Epidermal melanocyte (primary cell): ENCODE measurements at regions not wholly inside any gene's neighbourhood (a gene's known extent, or its start where the extent isn't known, plus 50 kb on each side); places are given as distances from the start of the nearest gene placed in this dataset.

Experiments
- DNase-seq: peaks from one replicate; pipeline ENCODE4 v3.0.0; 2011; ENCODE audit warnings: low spot score; ENCODE audit not compliant: insufficient read length

- no peak for DNase-seq
Measured at GRCh38 chr1:29743931-29744330, 507.6 kb downstream of the PTPRU start.

GRCh38 chr1:29743264-29743663 lies 506.9 kb downstream of the PTPRU start:
- no peak for DNase-seq

DNA sequence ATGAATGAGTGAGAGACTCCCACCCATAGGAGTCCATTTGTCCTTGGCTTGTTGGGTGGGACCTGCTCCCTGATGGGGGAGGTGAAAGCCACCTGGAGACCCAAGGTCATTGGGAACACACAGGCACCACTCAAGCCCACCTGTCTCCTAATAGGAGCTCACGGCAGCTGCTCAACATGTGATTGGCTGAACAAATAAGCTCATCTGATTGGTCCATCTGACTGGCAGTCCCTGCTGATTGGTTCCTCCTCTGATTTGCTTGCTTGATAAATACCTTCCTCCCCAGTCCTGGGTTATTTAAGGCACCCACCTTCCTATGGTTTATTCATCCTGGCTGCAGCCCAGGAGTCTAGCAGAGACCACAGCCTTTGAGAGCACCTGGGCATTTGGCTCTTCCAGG lies 502.9 kb downstream of the PTPRU start:
- no peak for DNase-seq

- no peak for DNase-seq
Measured at GRCh38 chr1:29736582-29737188, 500.4 kb downstream of the PTPRU start.

DNA sequence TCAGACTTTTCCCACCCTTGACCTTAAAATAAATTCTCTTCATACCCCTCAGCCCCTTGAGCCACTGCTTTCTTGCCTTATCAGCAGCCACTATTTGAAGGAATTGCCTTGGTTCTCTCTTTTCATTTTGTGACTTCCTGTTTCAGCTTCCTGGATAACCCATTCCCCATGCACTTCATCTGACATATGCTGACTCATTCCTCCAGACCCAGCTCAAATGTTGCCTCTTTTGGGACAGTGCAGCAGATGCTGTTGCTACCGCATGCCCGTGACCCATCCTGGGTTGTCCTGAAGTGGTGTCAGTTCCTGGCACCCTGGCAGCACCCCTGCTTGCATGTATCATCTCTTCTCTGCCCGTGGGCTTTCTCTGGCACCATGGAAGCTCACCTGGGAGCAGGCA lies 496.1 kb downstream of the PTPRU start:
- no peak for DNase-seq

DNA sequence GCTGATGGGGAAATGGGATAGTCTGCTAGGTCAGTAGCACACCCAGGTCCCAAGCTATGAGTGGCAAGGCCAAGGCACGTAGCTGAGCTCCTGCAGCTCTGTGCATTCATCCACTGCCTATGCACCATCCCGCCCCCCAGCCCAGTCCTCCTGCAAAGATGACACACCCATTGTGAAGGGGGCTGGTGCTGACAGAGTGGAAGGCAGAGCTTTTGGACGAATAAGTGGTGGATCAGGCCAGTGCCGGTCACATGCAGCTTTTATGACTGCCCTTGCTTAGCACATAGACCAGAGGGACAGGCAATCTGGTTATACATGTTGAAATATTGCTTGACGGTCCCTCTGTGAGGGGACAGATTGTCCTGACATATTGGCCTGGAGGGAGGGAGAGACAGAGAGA lies 494.3 kb downstream of the PTPRU start:
- DNase-seq: no peak

DNA sequence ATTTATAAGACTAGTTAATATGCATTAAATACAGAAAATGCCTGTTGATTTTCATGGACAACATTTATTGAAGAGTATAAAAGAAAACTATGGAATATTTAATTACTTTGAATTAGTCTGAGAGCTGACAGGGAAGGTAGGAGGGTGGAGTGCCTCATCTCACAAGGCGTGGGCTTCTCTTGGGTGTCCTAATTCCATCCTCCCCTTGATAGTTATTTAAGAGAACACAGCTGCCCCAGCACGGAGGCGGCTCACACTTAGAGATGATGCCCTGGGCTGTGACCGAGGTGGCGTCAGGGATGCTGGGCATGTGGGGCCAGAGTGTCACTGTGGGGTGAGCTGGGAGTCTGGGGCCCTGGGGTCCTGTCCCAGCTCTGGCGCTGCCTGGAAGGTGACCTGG lies 493.0 kb downstream of the PTPRU start:
- no peak for DNase-seq

DNA sequence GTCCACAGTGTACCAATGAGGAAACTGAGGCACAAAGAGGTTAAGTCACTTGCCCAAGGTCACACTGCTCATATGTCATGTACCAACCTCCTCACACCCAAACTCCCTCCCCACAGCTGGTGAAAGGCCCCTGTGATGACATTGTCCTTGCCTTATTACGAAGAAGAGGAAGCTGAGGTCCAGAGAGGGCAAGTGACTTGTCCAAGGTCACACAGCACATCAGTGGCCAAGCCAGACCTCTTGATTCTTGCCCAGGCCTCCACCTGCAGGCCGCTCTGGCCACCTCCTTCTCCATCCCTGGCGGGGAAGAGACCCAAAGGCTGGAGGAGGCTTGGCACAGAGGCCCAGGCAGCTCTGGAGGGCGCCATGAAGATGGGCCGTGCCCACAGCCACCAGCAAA lies 492.4 kb downstream of the PTPRU start:
- DNase-seq: no peak

DNA sequence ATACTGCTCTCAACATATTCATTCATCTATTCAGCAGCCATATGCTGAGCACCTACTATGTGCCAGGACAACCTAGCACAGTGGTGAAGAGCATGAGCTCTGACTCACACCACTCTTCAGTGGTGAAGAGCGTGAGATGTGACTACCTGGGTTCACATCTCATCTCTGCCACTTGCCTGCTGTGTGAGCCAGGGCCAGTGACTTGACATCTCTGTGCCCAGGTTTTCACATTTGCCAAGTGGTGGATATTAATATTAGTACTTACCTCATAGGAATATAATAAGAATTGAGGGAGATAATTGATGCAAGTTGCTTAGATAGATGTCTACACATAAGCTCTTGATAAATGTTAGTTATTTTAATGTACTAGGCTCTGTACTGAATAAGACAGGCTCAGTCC lies 488.9 kb downstream of the PTPRU start:
- DNase-seq: no peak

GRCh38 chr1:29722598-29722997 lies 486.3 kb downstream of the PTPRU start:
- DNase-seq: no peak

GRCh38 chr1:29719253-29719652 lies 482.9 kb downstream of the PTPRU start:
- no peak for DNase-seq

DNA sequence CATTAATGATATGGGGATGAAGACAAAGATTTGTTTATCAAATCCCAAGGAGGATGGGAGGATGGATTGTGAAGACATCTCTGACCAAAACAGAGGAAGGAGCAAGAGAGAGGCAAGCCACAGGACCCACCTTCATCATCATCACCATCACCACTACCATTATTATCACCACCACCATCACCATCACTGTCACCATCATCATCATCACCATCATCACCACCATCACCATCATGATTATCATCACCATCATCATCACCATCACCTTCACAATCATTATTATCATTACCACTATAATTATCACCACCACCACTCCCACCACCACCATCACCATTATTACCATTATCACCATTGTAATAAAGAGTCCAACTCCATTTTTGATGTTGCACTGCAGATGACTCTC lies 482.5 kb downstream of the PTPRU start:
- DNase-seq: no peak

DNA sequence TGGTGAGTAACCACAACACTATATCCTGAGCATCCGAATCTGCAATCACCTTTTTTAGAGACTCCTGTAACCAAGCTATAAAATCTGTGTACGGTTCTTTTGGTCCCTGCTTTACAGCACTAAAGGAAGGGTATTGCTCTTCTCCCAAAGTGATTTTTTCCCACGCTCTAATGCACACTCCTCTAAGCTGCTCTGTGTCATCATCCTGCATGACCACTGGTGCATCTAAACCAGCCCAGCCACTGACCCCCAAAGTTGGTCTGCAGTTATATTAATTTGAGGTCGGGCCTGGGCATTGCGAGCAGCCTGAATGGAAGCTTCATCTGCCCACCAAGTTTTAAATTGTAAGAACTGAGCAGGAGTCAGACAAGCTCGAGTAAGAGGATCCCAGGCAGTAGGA lies 480.0 kb downstream of the PTPRU start:
- DNase-seq: no peak

DNA sequence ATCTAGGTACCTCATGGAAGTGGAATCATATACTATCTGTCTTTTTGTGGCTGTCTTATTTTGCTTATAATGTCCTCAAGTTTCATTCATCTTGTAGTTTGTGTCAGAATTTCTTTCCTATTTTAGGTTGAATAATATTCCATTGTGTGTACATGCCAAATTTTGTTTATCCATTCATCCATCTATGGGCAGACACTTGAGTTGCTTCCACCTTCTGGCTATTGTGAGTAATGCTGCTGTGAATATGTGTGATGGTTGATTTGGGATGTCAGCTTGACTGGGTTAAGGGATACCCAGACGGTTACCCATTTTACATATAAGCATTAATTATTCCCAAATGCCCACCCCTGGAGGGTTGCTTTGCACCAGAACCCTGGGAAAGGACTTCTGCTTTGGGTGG lies 477.5 kb downstream of the PTPRU start:
- DNase-seq: no peak

DNA sequence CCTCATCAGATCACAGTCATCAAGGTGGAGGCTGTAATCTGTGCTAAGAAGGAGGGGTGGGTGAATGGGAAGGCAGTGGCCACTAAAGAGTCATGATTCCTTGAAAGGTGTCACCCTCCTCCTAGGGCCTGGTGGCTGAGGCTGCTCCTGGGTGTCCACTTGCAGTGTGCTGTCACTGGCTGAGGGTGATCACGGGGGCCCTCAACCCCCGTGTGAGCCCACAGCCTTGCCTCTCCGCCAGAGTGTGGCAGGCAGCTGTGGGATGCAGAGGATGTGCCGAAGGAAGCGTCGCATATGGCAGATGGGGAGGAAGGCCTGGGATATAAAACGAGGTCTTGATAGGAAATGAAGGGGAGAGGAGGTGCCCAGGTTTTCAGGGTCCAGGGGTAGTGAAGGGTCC lies 476.5 kb downstream of the PTPRU start:
- DNase-seq: no peak

DNA sequence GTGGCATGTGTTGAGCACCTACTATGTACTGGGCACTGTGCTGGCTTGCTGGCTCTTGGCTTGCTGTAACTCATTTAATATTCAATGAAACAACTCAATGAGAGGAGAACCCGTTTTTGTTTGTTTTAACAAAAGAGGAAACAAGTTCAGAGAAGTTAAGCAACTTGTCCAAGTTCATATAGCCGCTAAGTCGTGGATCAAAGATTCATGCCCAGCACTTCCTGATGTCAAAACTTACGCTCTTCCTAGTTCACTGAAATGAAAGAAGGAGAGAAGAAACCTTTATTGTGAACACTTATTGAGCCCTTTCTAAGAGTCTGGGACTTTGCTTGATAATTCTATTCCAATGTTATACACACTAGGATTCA lies 475.9 kb downstream of the PTPRU start:
- DNase-seq: no peak

DNA sequence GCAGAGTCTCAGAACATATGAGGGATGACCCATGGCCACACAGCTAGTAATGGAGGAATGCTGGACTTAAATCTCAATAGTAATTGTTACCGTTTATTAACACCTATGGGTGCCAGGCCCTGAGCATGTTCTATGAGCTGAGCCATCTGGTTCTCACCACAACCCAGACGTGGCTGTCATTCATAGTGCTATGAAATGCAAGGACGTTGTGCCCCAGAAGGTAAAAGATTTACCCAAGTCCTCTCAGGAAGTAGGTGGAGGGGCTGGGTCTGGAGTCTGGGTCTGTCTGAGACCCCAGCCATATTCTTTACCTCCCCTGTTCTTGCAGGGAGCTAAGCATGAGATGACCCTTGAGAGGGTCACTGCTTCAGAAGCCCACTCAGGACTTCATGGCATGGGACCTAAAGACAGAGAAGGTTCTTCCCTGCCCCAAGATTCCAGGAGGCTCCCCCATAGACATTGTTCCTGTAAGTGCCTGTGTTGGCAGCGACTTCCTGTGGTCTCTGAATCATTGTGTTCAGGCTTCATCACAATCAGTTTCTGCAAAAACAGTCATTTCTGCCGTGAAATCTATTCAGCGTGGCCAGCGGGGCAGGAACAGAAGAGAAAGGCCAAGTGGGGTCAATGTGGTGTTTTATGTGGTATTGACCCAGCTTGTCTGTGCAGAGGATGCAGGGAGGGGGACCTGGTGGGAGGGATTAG lies 475.4 kb downstream of the PTPRU start:
- DNase-seq: no peak

- DNase-seq: no peak
Measured at GRCh38 chr1:29709704-29710280, 473.5 kb downstream of the PTPRU start.

DNA sequence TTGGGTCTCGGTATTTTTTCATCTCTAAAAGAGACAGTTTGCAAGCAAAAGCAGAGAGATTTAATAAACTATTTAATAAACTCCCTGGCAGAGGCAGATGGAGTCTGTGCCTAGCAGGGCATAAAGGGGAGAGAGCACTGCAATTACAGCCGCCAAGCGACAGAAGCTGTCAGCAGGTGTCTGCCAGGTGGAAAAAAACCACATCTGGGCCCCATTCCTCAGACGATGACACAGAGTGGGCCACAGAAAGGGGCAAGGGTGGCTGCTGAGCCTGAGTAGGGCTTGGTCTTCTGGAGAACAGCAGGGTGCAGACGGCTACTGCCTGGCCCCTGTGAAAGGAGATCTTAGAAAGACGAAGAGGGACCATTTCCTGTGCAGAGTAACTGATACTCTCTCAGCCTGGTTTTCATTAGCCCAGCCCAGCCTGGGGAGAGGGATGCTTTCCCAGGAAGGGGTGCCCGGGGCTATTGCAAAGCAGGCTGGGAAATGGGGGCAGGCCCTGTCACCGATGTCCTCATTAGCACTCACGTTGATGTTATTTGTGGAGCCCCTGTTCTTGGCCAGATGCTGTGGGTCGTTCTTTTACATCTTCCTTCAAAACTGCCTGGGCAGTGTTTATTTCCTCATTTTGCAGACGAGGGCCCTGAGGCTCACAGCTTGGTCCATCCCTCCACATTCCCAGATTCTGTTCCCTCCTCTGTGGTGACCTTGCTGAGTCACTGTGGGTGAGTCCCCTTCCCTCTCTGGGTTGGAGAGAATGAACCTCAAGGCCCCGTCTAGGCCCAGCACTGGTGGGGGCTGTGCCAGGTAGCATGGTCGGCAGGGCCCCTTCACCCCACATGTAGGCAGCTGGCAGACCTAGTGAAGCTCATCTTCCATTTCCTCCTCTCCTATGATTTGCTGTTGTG lies 472.7 kb downstream of the PTPRU start:
- peak; percentile 50 for DNase-seq

DNA sequence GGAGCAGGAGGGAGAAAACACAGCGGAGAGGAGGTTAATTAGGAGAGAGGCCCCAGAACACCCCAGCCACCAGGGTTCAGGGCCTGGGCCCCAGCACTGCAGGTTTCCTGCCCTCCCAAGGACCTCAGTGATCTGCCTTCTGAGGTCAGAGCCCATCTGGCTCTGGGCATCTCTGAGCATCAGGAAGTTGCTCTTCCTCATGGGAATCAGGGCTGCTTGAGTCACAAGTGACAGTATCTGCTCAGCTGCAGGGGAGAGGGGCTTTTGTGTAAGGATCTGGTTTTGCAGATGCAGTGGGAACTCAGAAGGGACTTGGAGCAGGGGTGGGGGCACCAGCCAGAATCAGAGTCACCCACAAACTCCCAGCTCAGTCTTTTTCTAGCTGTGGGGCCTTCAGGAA lies 472.1 kb downstream of the PTPRU start:
- no peak for DNase-seq

- DNase-seq: no peak
Measured at GRCh38 chr1:29707796-29708195, 471.5 kb downstream of the PTPRU start.

- no peak for DNase-seq
Measured at GRCh38 chr1:29706936-29707335, 470.6 kb downstream of the PTPRU start.
